IPS-20b (cell line): ENCODE measurements at regions not wholly inside any gene's neighbourhood (a gene's known extent, or its start where the extent isn't known, plus 50 kb on each side); places are given as distances from the start of the nearest gene placed in this dataset.

Source experiments
- H3K27ac ChIP-seq: one replicate; pipeline ENCODE4 v1.5.1; 2013; ENCODE audit warnings: low read length
- H3K27me3 ChIP-seq: 2 replicates; pipeline ENCODE4 v1.6.1; 2013; ENCODE audit warnings: mild to moderate bottlenecking, low read length, inconsistent platforms; ENCODE audit not compliant: insufficient read depth
- H3K36me3 ChIP-seq: 2 replicates; pipeline ENCODE4 v1.6.1; 2013; ENCODE audit warnings: low read depth, mild to moderate bottlenecking, inconsistent platforms, low read length, moderate library complexity; ENCODE audit not compliant: insufficient read depth
- H3K4me1 ChIP-seq: 2 replicates; pipeline ENCODE4 v1.6.1; 2013; ENCODE audit warnings: mild to moderate bottlenecking, control low read depth, inconsistent platforms, low read length, moderate library complexity; ENCODE audit not compliant: insufficient read depth
- H3K4me3 ChIP-seq: 2 replicates; pipeline ENCODE4 v1.5.1; 2013; ENCODE audit warnings: mild to moderate bottlenecking, low read length, inconsistent platforms
- H3K9ac ChIP-seq: 2 replicates; pipeline ENCODE4 v1.6.1; 2013; ENCODE audit warnings: low read depth, mild to moderate bottlenecking, inconsistent platforms, low read length, moderate library complexity
- H3K9me3 ChIP-seq: 2 replicates; pipeline ENCODE4 v1.6.1; 2013; ENCODE audit warnings: mild to moderate bottlenecking, low read depth, low read length, inconsistent platforms; ENCODE audit not compliant: insufficient read depth

DNA sequence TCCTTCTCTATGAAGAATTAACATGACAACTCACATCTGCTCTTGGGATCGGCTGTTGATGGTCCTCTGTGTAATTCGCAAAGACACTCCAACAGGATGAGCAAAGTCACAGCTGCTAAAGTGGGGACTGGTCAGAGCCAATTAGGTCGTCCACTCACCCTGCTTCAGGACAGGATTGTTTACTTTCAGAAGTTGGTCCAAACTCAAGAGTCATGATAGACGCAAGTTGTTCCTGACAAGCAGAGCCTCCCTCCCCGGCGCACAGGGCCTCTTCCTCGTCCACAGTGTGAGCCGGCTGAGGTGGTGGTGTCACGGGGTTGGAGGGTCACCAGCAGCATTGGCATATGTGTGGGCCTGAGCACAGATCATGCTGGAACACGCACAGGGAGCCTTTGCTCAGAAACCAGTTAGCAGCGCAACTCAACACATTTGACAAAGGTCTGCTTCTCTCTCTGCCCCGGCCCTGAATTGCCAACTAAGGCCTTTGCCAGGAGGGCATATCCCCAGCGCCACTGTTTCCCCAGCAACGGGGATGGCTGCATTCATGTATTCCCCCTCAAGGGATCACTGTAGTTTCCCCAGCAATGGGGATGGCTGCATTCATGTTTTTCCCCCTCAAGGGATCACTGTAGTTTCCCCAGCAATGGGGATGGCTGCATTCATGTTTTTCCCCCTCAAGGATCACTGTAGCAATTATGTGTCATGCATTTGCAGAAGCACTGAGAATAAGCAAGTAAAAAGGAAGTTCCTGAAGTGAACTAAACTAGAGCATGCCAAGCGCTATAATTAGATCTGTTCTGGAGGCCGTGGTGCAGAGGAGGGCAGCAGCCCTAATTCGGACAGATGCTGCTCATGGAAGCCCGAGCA lies 111.7 kb downstream of the THBS2 start:
- no peaks in the 10 kb centered on the region for H3K27me3 ChIP-seq
- no peaks in the 10 kb centered on the region for H3K36me3 ChIP-seq
- H3K9me3 ChIP-seq, result no peaks in the 10 kb centered on the region
- H3K4me3 ChIP-seq, result no peak overlapping the region
- H3K9ac ChIP-seq, result no peak overlapping the region
- no peaks in the 10 kb centered on the region for H3K4me1 ChIP-seq
- no peak overlapping the region for H3K27ac ChIP-seq

DNA sequence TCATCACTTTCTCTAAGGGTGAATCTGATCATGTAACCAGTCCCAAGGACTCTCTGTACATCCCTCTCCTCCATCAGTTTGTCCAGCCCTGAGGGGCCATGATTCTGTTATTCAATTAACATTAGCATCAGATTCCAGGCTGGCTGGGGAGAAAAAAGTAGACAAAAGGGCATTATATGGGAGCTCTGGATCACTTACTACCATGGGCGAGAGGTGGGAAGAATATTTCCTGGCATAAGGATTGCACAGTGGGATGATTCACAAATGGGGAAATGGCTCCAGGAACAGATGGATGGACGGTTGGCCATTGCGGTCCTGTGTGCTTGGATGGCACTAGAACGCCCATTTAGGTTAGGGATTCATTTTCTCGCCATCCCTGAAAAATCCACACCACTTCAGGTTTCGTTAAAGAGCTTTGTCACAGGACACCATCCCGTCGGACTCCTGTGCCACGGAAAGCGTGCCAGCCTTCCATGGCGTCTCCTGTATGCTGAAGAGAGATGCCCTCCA lies 112.6 kb downstream of the THBS2 start:
- no peaks in the 10 kb centered on the region for H3K27me3 ChIP-seq
- H3K36me3 ChIP-seq, result no peaks in the 10 kb centered on the region
- H3K27ac ChIP-seq, result no peak overlapping the region
- no peaks in the 10 kb centered on the region for H3K4me1 ChIP-seq
- H3K9me3 ChIP-seq, result no peaks in the 10 kb centered on the region
- no peak overlapping the region for H3K9ac ChIP-seq
- no peak overlapping the region for H3K4me3 ChIP-seq

DNA sequence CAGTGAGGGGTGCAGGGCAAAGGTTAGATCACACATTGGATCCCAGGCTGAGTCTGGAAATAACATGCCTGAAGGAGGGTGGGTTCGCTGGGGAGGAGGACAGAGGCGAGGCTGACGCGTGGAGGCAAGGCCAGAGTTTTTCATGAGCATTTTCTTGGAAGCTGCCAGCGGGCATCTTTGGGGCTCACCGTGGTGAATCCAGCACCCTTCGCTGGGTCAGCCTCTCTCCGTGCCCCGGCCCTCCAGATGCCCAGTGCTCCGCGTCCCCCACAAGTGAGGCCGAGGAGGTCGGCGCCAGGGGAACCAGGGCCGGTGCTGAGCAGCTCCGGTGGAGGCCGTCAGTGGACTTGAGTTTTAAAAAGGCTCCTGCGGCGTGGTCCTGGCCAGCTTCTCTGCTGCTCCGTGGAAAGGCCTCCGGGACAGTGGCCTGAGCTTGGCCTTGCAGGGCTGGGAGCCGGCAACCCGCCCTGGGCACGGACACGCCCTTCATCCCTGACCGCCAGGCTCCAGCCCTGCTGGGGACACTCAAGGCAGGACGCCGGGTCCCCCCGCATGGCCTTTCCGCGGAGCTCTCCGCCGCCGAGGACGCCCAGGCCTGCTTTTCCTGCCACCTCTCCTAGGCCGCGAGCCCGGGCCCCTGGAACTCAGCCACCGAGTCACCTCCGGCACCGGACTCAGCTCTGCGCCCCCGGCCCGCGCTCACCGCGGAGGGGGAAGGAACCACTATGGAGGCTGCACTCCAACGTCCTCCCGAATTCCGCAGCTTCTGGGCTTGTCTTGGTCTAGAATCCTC lies 114.3 kb downstream of the THBS2 start:
- no peak overlapping the region for H3K4me3 ChIP-seq
- no peaks in the 10 kb centered on the region for H3K27me3 ChIP-seq
- no peak overlapping the region for H3K27ac ChIP-seq
- no peak overlapping the region for H3K9ac ChIP-seq
- no peaks in the 10 kb centered on the region; the same call in 1 of the 2 replicates for H3K9me3 ChIP-seq
- H3K4me1 ChIP-seq, result no peaks in the 10 kb centered on the region
- no peaks in the 10 kb centered on the region for H3K36me3 ChIP-seq

DNA sequence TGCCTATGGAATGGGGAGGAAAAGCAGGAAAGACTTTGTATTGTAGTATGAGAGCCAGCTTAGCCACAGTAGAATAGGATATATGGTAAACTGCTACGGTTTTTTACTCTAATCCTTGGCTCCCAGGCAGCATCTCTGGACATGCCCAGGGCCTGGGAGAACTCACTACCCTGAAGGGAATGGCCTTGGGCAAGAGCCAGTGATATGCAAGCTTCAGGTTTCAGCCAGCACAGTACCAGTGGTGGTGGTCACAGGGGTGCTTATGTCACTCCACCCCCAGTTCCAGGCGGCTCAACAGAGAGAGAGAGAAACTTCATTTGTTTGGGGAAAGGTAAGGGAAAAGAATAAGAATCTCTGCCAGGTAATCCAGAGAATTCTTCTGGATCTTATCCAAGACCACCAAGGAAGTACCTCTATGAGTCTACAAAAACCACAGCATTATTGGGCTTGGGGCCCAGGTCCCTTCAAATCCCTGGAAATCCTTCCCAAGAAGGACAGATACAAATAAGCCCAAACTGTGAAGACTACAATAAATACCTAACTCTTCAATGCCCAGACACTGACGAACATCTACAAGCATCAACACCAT lies 121.2 kb downstream of the THBS2 start:
- H3K27ac ChIP-seq, result no peak overlapping the region
- no peaks in the 10 kb centered on the region for H3K36me3 ChIP-seq
- no peak overlapping the region for H3K9ac ChIP-seq
- H3K27me3 ChIP-seq, result no peaks in the 10 kb centered on the region
- no peak overlapping the region for H3K4me3 ChIP-seq
- peaks cover 3% of the 10 kb centered on the region; the same call in 1 of the 2 replicates for H3K4me1 ChIP-seq
- no peaks in the 10 kb centered on the region; the same call in 1 of the 2 replicates for H3K9me3 ChIP-seq

DNA sequence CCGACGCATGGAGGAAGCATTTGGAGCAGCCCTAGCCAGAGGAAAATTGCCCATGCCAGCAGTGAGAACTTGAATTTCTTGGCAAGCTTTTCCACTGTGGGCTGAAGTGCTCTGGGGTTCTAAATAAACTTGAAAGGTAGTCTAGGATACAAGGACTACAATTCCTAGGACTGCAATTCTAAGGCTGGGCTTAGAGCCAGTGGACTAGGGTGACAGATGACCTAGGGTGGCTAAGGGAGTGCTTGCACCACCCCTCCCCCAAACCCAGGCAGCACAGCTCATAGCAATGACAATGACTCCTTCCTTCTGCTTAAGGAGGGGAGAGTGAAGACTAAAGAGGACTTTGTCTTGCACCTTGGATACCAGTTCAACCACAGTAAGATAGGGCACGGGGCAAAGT lies 122.3 kb downstream of the THBS2 start:
- Histone ChIP-seq H3K4me1 (peaks cover 3% of the 10 kb centered on the region; the same call in 1 of the 2 replicates), H3K36me3 (no peaks in the 10 kb centered on the region), H3K9me3 (no peaks in the 10 kb centered on the region; the same call in 1 of the 2 replicates), H3K27ac (no peak overlapping the region), H3K27me3 (no peaks in the 10 kb centered on the region), H3K9ac (no peak overlapping the region), H3K4me3 (no peak overlapping the region)

DNA sequence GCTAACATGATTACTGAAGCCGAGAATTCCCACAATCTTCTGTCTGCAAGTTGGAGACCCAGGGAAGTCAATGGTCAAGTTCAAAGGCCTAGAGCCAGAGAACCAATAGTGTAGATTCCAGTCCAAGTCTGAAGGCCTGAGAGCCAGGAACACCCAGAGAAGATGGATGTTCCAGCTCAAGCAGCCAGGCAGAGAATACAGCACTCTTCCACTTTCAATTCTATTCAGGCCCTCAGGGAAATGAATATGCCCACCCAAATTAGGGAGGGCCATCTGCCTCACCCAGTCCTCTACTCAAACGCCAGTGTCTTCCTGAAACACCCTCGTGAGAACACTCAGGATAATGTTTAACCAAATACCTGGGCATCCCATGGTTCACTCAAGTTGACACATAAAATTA lies 123.5 kb downstream of the THBS2 start:
- H3K36me3 ChIP-seq, result no peaks in the 10 kb centered on the region
- no peak overlapping the region for H3K27ac ChIP-seq
- H3K4me1 ChIP-seq, result peaks cover 3% of the 10 kb centered on the region; the same call in 1 of the 2 replicates
- H3K4me3 ChIP-seq, result no peak overlapping the region
- no peaks in the 10 kb centered on the region for H3K27me3 ChIP-seq
- no peak overlapping the region for H3K9ac ChIP-seq
- H3K9me3 ChIP-seq, result no peaks in the 10 kb centered on the region; the same call in 1 of the 2 replicates

DNA sequence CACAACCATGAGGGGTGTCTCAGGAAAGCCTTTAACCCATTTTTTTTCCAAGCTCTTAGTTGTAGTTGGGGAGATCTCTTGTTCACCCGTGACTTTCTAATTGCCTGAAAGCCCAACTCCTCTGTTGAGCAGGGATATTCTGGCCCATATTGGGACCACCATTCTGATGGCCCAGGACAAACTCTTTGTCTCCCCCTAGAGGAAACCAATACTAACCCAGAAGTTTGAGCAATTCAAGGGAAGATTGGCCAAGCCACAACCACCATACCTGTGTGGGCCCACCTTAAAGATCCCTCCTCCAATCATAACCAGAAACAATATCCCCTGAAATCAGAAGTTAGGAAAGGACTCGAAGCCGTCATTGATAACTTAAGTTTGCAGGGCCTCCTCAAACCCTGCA lies 132.6 kb downstream of the THBS2 start:
- H3K27me3 ChIP-seq, result no peaks in the 10 kb centered on the region
- no peaks in the 10 kb centered on the region; the same call in 1 of the 2 replicates for H3K9me3 ChIP-seq
- H3K36me3 ChIP-seq, result no peaks in the 10 kb centered on the region
- no peak overlapping the region for H3K27ac ChIP-seq
- H3K4me3 ChIP-seq, result no peak overlapping the region
- H3K9ac ChIP-seq, result no peak overlapping the region
- no peaks in the 10 kb centered on the region for H3K4me1 ChIP-seq

DNA sequence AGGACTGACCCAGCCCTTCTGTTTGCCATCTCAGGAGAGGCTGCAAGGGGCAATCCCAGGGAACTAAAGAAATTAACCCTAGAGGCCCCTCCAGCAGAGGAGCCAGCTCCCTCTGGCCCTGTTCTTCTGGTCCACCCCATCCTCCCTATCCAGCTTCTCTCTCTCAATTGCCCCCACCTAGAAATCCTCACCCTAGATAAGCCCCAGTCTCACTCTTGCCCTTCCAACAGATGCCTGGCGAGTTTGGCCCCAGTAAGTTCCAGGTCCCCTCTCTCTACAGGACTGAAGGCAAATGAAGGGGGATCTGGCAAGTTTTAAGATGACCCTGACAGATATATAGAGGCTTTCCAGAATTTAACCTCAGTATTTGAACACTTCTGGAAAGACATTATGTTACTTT lies 134.0 kb downstream of the THBS2 start:
- Histone ChIP-seq H3K27ac (no peak overlapping the region), H3K4me3 (no peak overlapping the region), H3K4me1 (no peaks in the 10 kb centered on the region), H3K9me3 (no peaks in the 10 kb centered on the region; the same call in 1 of the 2 replicates), H3K27me3 (no peaks in the 10 kb centered on the region), H3K36me3 (no peaks in the 10 kb centered on the region), H3K9ac (no peak overlapping the region)

DNA sequence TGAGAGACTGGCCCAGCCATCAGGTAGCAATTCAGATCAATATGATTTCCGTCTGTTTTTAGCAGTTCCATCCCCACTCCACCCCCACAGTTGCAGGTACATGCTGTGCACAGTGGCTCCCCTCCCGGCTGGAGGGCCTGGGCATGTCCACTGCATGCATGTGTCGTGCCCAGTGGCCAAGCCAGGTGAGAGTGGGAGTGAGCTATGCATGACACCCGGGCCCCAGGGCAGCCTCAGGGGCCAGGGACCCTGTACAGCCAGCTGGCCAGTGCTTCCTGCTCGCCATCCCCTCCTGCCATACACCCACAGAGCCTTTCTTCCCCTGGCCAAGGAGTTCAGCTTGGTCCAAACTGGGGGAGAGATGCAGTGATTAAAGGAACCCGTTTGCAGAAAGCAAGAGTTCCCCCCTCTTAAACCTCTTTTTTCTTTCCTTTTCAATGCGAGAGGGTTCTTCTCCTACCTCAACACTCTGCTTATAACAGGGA lies 135.3 kb downstream of the THBS2 start:
- Histone ChIP-seq H3K4me3 (no peak overlapping the region), H3K27me3 (no peaks in the 10 kb centered on the region), H3K4me1 (peaks cover 4% of the 10 kb centered on the region; the same call in 1 of the 2 replicates), H3K27ac (no peak overlapping the region), H3K36me3 (no peaks in the 10 kb centered on the region), H3K9ac (no peak overlapping the region), H3K9me3 (no peaks in the 10 kb centered on the region; the same call in 1 of the 2 replicates)

DNA sequence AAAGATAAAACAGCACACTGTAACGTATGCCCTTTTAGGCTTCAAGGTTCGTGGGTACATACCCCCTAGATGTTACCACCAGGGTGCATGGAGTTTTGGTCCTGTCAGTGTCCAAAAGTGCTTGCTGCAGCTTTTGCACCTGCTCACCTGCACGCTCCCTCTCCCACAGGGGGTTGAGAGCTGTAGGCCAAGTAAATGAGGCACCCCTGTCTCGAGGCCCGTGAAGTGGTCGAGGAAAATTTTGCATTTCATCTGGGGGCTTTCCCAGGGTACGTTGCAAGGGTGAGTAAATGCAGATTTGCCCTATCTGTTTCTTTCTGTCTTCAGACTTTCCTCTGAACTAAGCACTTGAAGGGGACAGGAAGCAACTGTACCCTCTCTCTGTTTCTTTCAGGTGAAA lies 136.0 kb downstream of the THBS2 start:
- no peak overlapping the region for H3K9ac ChIP-seq
- H3K36me3 ChIP-seq, result no peaks in the 10 kb centered on the region
- no peaks in the 10 kb centered on the region for H3K27me3 ChIP-seq
- H3K4me3 ChIP-seq, result no peak overlapping the region
- H3K27ac ChIP-seq, result no peak overlapping the region
- no peaks in the 10 kb centered on the region; the same call in 1 of the 2 replicates for H3K9me3 ChIP-seq
- H3K4me1 ChIP-seq, result peaks cover 9% of the 10 kb centered on the region; the same call in 1 of the 2 replicates

DNA sequence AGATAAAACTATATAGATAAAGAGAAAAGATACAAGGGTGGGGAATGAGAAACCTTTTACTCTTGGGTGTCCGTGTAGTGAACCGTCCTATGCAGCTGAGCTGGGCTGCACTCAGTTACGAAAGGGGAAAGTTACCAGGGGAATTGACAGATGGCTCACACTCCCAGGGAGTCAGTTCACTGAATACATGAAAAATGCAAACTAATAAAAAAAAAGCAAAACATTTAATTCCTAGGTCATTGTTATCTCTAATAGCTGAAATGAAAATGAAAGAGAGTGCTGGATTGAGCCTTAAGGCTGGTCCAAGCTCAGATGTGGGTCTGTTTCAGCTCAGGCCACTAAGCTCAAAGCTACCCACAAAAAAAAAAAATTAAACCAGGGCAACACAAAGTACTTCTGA lies 138.0 kb downstream of the THBS2 start:
- Histone ChIP-seq H3K9me3 (no peaks in the 10 kb centered on the region), H3K9ac (no peak overlapping the region), H3K27ac (no peak overlapping the region), H3K4me3 (no peak overlapping the region), H3K36me3 (no peaks in the 10 kb centered on the region), H3K4me1 (peaks cover 14% of the 10 kb centered on the region; the same call in 1 of the 2 replicates), H3K27me3 (no peaks in the 10 kb centered on the region)
